Mesothelial cell of epicardium (in vitro differentiated cells): ENCODE measurements at regions not wholly inside any gene's neighbourhood (a gene's known extent, or its start where the extent isn't known, plus 50 kb on each side); places are given as distances from the start of the nearest gene placed in this dataset.
"Not testable (repeated sequence)": the region's sequence is repeated elsewhere in the genome, so short reads cannot be mapped to it uniquely, and the experiment has no call there.

Experiments used
- DNase-seq, 2 experiments: peaks; one replicate each; pipeline ENCODE4 v3.0.0; 2021; ENCODE audit warnings: low spot score in 2 of 2; ENCODE audit not compliant: unreplicated experiment in 2 of 2
- H3K27ac Mint-ChIP-seq: 2 replicates; pipeline ENCODE4 v1.8.0; 2021; ENCODE audit warnings: mixed read lengths
- H3K27me3 Mint-ChIP-seq: 2 replicates; pipeline ENCODE4 v1.8.0; 2021; ENCODE audit warnings: low read depth, mixed read lengths
- H3K36me3 Mint-ChIP-seq: 2 replicates; pipeline ENCODE4 v1.8.0; 2021; ENCODE audit warnings: mixed read lengths
- H3K4me1 Mint-ChIP-seq: 2 replicates; pipeline ENCODE4 v1.8.0; 2021; ENCODE audit warnings: mixed read lengths
- H3K4me3 Mint-ChIP-seq: 2 replicates; pipeline ENCODE4 v1.8.0; 2021; ENCODE audit warnings: mild to moderate bottlenecking, moderate library complexity, mixed read lengths
- H3K9me3 Mint-ChIP-seq: 2 replicates; pipeline ENCODE4 v1.8.0; 2021; ENCODE audit warnings: mixed read lengths
- TF ChIP-seq, protein P1 (sequence below): fragments of 200-600 bp; sonication (generic); IDR thresholded peaks from one replicate; pipeline ENCODE4 v1.5.0; 2021; ENCODE audit warnings: antibody characterized with exemption; ENCODE audit not compliant: unreplicated experiment

DNA sequence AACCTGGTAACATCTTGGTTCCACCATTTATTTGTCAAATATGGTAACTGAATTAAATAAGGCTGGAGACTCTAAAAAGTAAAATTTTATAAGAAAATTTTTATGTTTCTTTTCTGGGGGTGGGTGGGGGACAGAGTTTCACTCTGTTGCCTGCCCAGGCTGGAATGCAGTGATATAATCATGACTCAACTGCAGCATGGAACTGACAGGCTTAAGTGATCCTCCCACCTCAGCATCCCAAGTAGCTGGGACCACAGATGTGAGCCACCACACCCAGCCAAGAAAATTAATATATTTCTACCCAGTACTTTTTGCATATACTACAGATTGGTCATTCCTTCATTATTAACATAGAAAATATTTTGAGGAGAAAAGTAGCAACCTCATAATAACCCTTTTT is 216.9 kb downstream of the DEPDC1B start:
- Mint-ChIP-seq H3K4me3 (no peak overlapping the region), H3K27me3 (no peaks in the 10 kb centered on the region), H3K36me3 (peaks cover 4% of the 10 kb centered on the region), H3K4me1 (peaks cover 54% of the 10 kb centered on the region), H3K27ac (no peak overlapping the region), H3K9me3 (peaks cover 5% of the 10 kb centered on the region)
- no peak for DNase-seq
- TF ChIP-seq, protein P1, sequence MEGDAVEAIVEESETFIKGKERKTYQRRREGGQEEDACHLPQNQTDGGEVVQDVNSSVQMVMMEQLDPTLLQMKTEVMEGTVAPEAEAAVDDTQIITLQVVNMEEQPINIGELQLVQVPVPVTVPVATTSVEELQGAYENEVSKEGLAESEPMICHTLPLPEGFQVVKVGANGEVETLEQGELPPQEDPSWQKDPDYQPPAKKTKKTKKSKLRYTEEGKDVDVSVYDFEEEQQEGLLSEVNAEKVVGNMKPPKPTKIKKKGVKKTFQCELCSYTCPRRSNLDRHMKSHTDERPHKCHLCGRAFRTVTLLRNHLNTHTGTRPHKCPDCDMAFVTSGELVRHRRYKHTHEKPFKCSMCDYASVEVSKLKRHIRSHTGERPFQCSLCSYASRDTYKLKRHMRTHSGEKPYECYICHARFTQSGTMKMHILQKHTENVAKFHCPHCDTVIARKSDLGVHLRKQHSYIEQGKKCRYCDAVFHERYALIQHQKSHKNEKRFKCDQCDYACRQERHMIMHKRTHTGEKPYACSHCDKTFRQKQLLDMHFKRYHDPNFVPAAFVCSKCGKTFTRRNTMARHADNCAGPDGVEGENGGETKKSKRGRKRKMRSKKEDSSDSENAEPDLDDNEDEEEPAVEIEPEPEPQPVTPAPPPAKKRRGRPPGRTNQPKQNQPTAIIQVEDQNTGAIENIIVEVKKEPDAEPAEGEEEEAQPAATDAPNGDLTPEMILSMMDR, result no peak

- Mint-ChIP-seq H3K9me3 (peaks cover 9% of the 10 kb centered on the region), H3K27ac (no peak overlapping the region), H3K36me3 (peaks cover 6% of the 10 kb centered on the region), H3K4me1 (peaks cover 47% of the 10 kb centered on the region), H3K27me3 (no peaks in the 10 kb centered on the region), H3K4me3 (no peak overlapping the region)
- TF ChIP-seq, protein P1, result no peak
- no peak for DNase-seq
Observed at GRCh38 chr5:60482301-60482700, 217.7 kb downstream of the DEPDC1B start.

DNA sequence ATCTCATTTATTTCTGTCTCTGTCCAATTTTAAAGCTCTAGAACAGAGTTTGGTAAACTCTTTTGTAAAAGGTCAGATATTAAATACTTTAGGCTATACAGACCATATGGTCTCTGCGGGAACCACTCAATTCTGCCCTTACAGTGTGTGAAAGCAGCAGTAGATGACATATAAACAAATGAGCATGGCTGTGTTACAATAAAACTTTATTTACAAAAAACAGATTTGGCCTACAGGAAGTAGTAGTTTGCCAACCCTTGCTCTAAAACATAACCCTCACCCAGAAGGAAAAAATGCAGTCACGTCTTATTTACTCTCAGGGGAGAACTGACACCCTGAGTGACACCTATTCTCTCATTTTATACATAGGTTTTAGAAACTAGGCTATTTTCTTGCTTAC is 220.4 kb downstream of the DEPDC1B start:
- H3K27ac Mint-ChIP-seq, result no peak overlapping the region
- no peak for DNase-seq
- H3K9me3 Mint-ChIP-seq, result peaks cover 14% of the 10 kb centered on the region
- H3K36me3 Mint-ChIP-seq, result peaks cover 10% of the 10 kb centered on the region
- H3K4me1 Mint-ChIP-seq, result peaks cover 24% of the 10 kb centered on the region
- H3K4me3 Mint-ChIP-seq, result no peak overlapping the region
- TF ChIP-seq, protein P1, result no peak
- H3K27me3 Mint-ChIP-seq, result no peaks in the 10 kb centered on the region

DNA sequence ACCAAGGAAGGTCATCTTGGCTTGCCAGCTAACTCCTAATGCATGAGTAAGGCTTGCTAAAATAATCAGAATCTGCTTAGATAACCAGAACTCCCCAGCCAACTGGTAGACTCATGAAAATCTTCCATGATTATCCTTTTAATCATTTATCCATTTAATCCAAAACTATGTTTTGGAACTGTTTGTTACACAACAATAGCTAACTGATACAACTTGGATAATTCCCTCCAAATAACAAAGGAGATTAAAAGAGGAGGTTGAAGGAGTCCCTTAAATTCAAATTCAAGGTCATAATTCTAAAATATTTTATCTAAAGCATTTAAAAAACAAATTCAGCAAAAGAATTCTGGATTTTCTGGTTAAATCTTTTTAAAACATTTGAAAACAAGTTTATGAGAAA is 222.1 kb downstream of the DEPDC1B start:
- H3K4me3 Mint-ChIP-seq, result no peak overlapping the region
- H3K9me3 Mint-ChIP-seq, result peaks cover 14% of the 10 kb centered on the region
- H3K27ac Mint-ChIP-seq, result no peak overlapping the region
- TF ChIP-seq, protein P1, result no peak
- DNase-seq, result no peak
- H3K36me3 Mint-ChIP-seq, result peaks cover 10% of the 10 kb centered on the region
- peaks cover 16% of the 10 kb centered on the region for H3K4me1 Mint-ChIP-seq
- no peaks in the 10 kb centered on the region for H3K27me3 Mint-ChIP-seq

DNA sequence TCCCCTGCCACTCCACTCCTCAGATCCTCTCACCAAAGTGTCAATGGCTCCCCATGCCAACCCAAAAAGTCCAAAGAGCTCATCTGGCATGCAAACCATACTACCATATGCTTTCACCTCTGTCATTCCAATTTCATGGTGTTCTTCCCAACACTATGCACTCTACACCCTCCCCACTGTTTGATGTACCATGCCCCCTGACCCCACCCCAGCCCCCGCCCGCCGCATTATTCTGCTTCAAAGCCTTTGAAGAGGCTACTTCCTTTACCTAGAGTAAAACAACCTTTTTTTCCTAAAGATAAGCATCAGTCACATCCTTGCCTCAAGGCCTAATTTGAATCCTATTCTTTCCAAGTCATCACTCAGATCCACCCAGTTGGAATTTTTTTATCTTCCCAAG is 226.3 kb downstream of the DEPDC1B start:
- Mint-ChIP-seq H3K4me1 (no peaks in the 10 kb centered on the region), H3K36me3 (peaks cover 27% of the 10 kb centered on the region), H3K9me3 (peaks cover 36% of the 10 kb centered on the region), H3K27ac (no peak overlapping the region), H3K4me3 (no peak overlapping the region), H3K27me3 (no peaks in the 10 kb centered on the region)
- TF ChIP-seq, protein P1, result no peak
- DNase-seq, result no peak

DNA sequence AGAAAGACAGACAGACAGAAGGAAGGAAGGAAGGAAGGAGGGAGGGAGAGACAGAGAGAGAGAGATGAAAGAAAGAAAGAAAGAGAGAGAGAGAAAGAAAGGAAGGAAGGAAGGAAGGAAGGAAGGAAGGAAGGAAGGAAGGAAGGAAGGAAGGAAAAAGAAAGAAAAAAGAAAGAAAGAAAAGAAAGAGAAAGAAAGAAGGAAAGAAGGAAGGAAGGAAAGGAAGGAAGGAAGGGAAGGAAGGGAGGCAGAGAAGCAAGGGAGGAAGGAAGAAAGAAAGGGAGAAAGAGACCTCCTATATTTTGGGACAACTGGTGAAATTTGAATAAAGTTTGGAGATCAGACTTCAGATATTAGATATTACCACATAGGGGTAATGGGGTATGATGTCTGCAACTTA is 226.9 kb downstream of the DEPDC1B start:
- not testable (repeated sequence) for H3K27me3 Mint-ChIP-seq, DNase-seq, H3K27ac Mint-ChIP-seq, H3K4me3 Mint-ChIP-seq, H3K4me1 Mint-ChIP-seq
- Mint-ChIP-seq H3K36me3 (peaks cover 23% of the 10 kb centered on the region), H3K9me3 (peaks cover 32% of the 10 kb centered on the region)
